LNCaP clone FGC (cell line): ENCODE measurements at regions not wholly inside any gene's neighbourhood (a gene's known extent, or its start where the extent isn't known, plus 50 kb on each side); places are given as distances from the start of the nearest gene placed in this dataset.
"Not testable (repeated sequence)": the region's sequence is repeated elsewhere in the genome, so short reads cannot be mapped to it uniquely, and the experiment has no call there.

Source experiments
- DNase-seq: peaks from one replicate; pipeline ENCODE4 v3.0.0-alpha.2; 2011; ENCODE audit warnings: low read depth
- H3K4me3 ChIP-seq: 2 replicates; pipeline ENCODE4 v1.5.1; 2011; ENCODE audit warnings: mild to moderate bottlenecking, low read depth, low read length, control low read depth
- CTCF ChIP-seq: IDR thresholded peaks from 2 replicates; pipeline ENCODE4 v1.5.1; 2012; ENCODE audit warnings: mild to moderate bottlenecking; ENCODE audit not compliant: control insufficient read depth, insufficient read depth; ENCODE audit errors: extremely low read depth

GRCh38 chr1:81183051-81183450 is 617.7 kb upstream of the ADGRL2 start:
- no peak for TF ChIP-seq CTCF
- no peak overlapping the region for H3K4me3 ChIP-seq
- DNase-seq, result no peak

- no peak overlapping the region for H3K4me3 ChIP-seq
- TF ChIP-seq CTCF, result no peak
- no peak for DNase-seq
Measured at GRCh38 chr1:81179242-81179641, 621.5 kb upstream of the ADGRL2 start.

DNA sequence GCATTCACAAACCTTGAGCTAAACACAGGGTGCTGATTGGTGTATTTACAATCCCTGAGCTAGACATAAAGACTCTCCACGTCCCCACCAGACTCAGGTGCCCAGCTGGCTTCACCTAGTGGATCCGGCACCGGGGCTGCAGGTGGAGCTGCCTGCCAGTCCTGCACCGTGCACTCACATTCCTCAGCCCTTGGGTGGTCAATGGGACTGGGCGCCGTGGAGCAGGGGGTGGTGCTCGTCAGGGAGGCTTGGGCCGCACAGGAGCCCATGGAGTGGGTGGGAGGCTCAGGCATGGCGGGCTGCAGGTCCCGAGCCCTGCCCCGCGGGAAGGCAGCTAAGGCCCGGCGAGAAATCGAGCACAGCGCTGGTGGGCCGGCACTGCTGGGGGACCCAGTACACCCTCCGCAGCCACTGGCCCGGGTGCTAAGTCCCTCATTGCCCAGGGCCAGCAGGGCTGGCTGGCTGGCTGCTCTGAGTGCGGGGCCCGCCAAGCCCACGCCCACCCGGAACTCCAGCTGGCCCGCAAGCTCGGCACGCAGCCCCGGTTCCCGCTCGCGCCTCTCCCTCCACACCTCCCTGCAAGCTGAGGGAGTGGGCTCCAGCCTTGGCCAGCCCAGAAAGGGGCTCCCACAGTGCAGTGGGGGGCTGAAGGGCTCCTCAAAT is 622.2 kb upstream of the ADGRL2 start:
- not testable (repeated sequence) for H3K4me3 ChIP-seq, DNase-seq

DNA sequence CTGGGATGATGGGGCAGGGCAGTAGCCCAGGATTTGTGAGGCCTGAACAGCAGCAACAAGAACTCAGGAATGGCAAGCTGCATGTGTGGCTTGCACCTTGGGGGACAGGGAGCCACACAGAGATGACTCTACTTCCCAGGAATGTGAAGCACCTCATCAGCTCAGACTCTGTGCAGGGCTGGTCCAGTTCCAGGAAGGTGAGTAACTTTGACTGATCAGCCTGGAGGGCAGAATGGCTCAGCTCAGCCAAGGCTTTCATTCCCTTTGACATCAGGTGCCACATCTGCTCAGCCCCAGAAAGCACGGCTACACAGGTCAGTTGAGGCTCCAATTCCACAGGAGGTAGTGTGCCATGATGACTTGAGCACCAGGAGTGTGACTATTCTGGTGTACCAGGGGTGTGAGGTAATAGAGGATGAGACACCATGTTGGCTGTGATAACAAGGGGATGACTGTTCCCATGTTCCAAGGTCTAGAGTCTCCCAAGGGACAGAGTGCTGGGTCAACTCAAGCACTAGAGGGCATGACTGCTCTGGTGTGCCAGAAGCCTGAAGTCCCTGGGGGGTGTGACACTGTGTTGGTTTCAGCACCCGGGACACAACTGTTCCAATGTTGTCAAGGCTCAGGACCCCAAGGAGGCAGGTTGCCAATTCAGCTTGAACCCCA is 625.8 kb upstream of the ADGRL2 start:
- no peak for DNase-seq
- no peak overlapping the region for H3K4me3 ChIP-seq
- no peak for TF ChIP-seq CTCF

GRCh38 chr1:81174052-81174451 is 626.7 kb upstream of the ADGRL2 start:
- H3K4me3 ChIP-seq, result no peak overlapping the region
- TF ChIP-seq CTCF, result no peak
- DNase-seq, result no peak

DNA sequence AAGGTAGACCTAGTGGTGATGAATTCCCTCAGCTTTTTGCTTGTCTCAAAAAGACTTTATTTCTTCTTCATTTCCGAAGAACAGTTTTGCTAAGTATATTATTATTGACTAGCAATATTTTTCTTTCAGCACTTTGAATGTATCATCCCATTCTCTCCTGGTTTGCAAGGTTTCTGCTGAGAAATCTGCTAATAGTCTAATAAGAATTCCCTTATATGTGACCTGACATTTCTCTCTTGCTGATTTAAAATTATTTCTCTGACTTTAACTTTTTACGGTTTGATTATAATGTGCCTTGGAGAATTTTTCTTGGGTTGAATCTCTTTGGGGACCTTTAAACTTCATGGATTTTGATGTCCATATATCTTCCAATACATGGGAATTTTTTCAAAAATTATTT is 628.3 kb upstream of the ADGRL2 start:
- no peak for DNase-seq
- no peak overlapping the region for H3K4me3 ChIP-seq
- TF ChIP-seq CTCF, result no peak

DNA sequence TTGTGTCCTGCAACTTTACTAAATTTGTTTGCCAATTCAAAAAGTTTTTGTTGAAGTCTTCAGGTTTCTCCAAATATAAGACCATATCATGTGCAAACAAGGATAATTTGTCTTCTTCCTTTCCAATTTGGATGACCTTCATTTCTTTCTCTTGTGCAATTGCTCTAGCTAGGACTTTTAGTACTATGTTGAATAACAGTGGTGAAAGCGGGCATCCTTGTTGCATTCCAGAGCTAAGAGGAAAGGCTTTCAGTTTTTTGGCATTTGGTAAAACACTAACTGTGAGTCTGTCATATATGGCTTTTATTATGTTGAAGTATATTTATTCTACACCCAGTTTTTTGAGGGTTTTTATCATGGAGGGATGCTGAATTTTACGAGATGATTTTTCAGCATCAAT is 630.0 kb upstream of the ADGRL2 start:
- DNase-seq, result no peak
- no peak for TF ChIP-seq CTCF
- no peak overlapping the region for H3K4me3 ChIP-seq
